Thymus (tissue), 11 donors: ENCODE measurements at regions not wholly inside any gene's neighbourhood (a gene's known extent, or its start where the extent isn't known, plus 50 kb on each side); places are given as distances from the start of the nearest gene placed in this dataset.

Experiments
- DNase-seq, 9 donors: peaks; one replicate each; pipeline ENCODE4 v3.0.0-alpha.2; 2013; ENCODE audit warnings: low spot score in 9 of 9, low read depth in 6 of 9, missing footprints in 1 of 9
- H3K27ac ChIP-seq, 2 donors: one replicate each; pipeline ENCODE4 v1.5.1; 2013; ENCODE audit warnings: control low read depth in 1 of 2, low read depth in 1 of 2, low read length in 1 of 2, mild to moderate bottlenecking in 1 of 2, moderate library complexity in 1 of 2
- H3K27me3 ChIP-seq, 2 donors: one replicate each; pipeline ENCODE4 v1.5.1; 2013; ENCODE audit warnings: low read length in 1 of 2; ENCODE audit not compliant: control insufficient read depth in 2 of 2, insufficient read depth in 1 of 2
- H3K36me3 ChIP-seq, 2 donors: one replicate each; pipeline ENCODE4 v1.5.1; 2013; ENCODE audit warnings: low read length in 1 of 2, mild to moderate bottlenecking in 1 of 2, moderate library complexity in 1 of 2; ENCODE audit not compliant: control insufficient read depth in 2 of 2, insufficient read depth in 2 of 2
- H3K4me1 ChIP-seq, 2 donors: one replicate each; pipeline ENCODE4 v1.5.1; 2013; ENCODE audit warnings: low read length in 2 of 2; ENCODE audit not compliant: control insufficient read depth in 2 of 2, insufficient read depth in 2 of 2
- H3K4me3 ChIP-seq, 2 donors: one replicate each; pipeline ENCODE4 v1.5.1; 2013; ENCODE audit warnings: low read length in 2 of 2, control low read depth in 1 of 2, mild to moderate bottlenecking in 1 of 2
- H3K9me3 ChIP-seq, 2 donors: one replicate each; pipeline ENCODE4 v1.5.1; 2013; ENCODE audit warnings: low read length in 1 of 2, mild to moderate bottlenecking in 1 of 2; ENCODE audit not compliant: control insufficient read depth in 2 of 2, insufficient read depth in 1 of 2
- WGBS: extraction: QIAGEN DNeasy Blood & Tissue Kit; methylation state at CpG from one replicate; pipeline ENCODE4 v1.1.7; 2013; 5-methylcytosine and 5-hydroxymethylcytosine counted together
- donor health status: healthy.

GRCh38 chr7:115102738-115103137 lies 180.8 kb downstream of the MDFIC start:
- no peak for DNase-seq
- WGBS: 98% methylated on average over 2 of the region's 2 CpGs
- H3K36me3 ChIP-seq: no peaks in the 10 kb centered on the region

DNA sequence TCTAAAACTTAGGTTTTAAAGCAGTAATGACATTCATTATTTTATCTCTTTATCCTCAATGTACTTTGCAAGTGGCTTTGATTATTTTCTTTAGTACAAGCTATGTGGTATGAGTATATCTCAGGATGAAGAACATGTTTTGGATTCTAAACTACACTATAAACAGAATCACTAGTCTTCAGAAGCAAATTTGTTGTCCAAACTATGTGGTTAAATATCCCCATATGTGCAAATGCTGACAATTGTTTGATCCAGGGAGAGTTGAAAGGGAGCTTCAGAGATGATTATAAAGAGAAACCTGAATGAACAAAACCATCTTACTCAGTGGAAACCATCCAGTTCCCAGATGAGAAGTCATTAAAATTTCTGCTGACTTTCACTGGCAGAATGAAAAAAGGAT lies 179.3 kb downstream of the MDFIC start:
- no peaks in the 10 kb centered on the region for H3K27me3 ChIP-seq
- H3K9me3 ChIP-seq: no peaks in the 10 kb centered on the region
- H3K27ac ChIP-seq: no peak overlapping the region
- no peaks in the 10 kb centered on the region for H3K36me3 ChIP-seq
- H3K4me1 ChIP-seq: peaks cover 3 to 8% of the 10 kb centered on the region in 2 donors
- DNase-seq: no peak
- no peak overlapping the region for H3K4me3 ChIP-seq

More at GRCh38 chr7:115102738-115103137, 180.8 kb downstream of the MDFIC start:
- H3K27ac ChIP-seq: no peak overlapping the region
- H3K4me3 ChIP-seq: no peak overlapping the region
- no peaks in the 10 kb centered on the region for H3K9me3 ChIP-seq
- H3K4me1 ChIP-seq: no peaks in the 10 kb centered on the region
- H3K27me3 ChIP-seq: no peaks in the 10 kb centered on the region

GRCh38 chr7:115099906-115100305 lies 178.0 kb downstream of the MDFIC start:
- Histone ChIP-seq H3K27me3 (no peaks in the 10 kb centered on the region), H3K4me1 (peaks cover 4 to 8% of the 10 kb centered on the region in 2 donors), H3K4me3 (no peak overlapping the region), H3K36me3 (no peaks in the 10 kb centered on the region), H3K27ac (no peak overlapping the region), H3K9me3 (no peaks in the 10 kb centered on the region)
- DNase-seq: no peak
- 89% methylated on average over 1 of the region's 1 CpG for WGBS

GRCh38 chr7:115097175-115097671 lies 175.3 kb downstream of the MDFIC start:
- Histone ChIP-seq H3K27me3 (no peaks in the 10 kb centered on the region), H3K27ac (no peak overlapping the region), H3K4me3 (no peak overlapping the region), H3K4me1 (peaks cover 4 to 8% of the 10 kb centered on the region in 2 donors), H3K9me3 (no peaks in the 10 kb centered on the region), H3K36me3 (no peaks in the 10 kb centered on the region)
- WGBS: 95% methylated on average over 3 of the region's 3 CpGs
- no peak for DNase-seq

GRCh38 chr7:115096262-115096661 lies 174.4 kb downstream of the MDFIC start:
- no peaks in the 10 kb centered on the region for H3K9me3 ChIP-seq
- DNase-seq: peak in 1 of 9 donors; percentile 36
- no peaks in the 10 kb centered on the region for H3K36me3 ChIP-seq
- H3K4me3 ChIP-seq: no peak overlapping the region
- WGBS: 89% methylated on average over 1 of the region's 1 CpG
- H3K27ac ChIP-seq: peak overlapping the region in 1 of 2 donors; percentile 3
- no peaks in the 10 kb centered on the region for H3K27me3 ChIP-seq
- H3K4me1 ChIP-seq: peaks cover 4 to 8% of the 10 kb centered on the region in 2 donors

DNA sequence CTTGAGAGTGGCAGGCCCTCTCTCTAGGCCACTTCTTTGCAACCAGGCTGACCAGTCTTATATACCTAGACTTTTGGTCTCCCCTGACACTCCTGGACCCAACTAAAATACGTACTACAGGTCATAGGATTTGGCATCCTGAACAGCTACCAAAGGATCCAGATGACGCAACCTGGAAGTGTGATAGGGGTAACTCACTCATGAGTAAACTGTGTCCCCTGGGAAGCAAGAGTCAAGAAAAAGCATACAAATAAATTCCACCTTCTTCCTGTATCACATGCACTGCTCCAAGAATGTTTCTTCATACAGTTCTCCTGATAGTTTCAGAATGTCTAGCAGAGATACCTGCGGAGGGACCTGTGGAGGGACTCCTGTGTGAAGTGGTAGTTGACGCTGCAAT lies 172.3 kb downstream of the MDFIC start:
- Histone ChIP-seq H3K27ac (no peak overlapping the region), H3K4me1 (peaks cover 4 to 8% of the 10 kb centered on the region in 2 donors), H3K4me3 (no peak overlapping the region), H3K27me3 (no peaks in the 10 kb centered on the region), H3K9me3 (no peaks in the 10 kb centered on the region), H3K36me3 (no peaks in the 10 kb centered on the region)
- 97% methylated on average over 4 of the region's 4 CpGs for whole genome bisulfite sequencing
- DNase-seq: no peak

DNA sequence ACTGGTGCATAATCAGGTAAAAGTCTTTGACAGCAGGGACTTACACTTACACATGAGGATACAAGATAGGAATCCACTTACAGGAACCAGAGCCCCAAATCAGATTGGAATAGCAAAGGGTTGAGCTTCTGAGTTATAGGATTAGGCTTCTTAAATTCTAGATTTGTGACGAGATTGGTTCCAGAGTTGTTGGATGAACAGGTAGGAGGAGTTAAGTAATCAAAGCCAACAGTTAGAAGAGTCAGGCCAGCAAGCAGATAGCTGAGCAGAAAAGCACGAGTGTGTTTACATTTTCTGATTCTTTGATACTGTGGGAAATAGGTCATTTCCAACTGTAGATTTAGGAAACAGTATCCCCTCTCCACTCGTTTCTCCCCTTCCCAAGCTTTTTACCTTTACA lies 167.0 kb downstream of the MDFIC start:
- peaks cover 0 to 5% of the 10 kb centered on the region in 2 donors for H3K4me1 ChIP-seq
- no peaks in the 10 kb centered on the region for H3K36me3 ChIP-seq
- no peak overlapping the region for H3K27ac ChIP-seq
- H3K9me3 ChIP-seq: no peaks in the 10 kb centered on the region
- no peaks in the 10 kb centered on the region for H3K27me3 ChIP-seq
- no peak overlapping the region for H3K4me3 ChIP-seq
- peak in 3 of 9 donors; percentile 8 to 42 (median 18) for DNase-seq
- 68% methylated on average over 3 of the region's 3 CpGs for WGBS

DNA sequence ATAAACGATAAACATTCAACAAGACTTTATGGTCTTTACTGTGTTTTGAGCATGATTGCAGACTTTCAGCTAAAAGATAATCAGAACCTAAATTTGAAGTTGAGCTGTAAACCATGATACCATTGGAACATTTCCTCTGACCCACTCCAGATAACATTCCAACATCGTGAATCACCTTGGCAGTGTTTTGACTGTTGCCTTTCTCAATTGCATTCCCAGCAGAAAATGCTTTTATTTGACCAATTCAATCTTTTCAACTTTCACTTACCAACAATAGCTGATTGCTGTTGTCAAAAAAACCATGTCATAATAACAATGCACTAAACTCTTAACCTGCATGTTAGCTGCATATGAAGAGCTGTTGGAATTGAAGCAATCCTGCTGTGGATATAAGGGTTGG lies 165.5 kb downstream of the MDFIC start:
- Histone ChIP-seq H3K27me3 (no peaks in the 10 kb centered on the region), H3K9me3 (no peaks in the 10 kb centered on the region), H3K27ac (no peak overlapping the region), H3K4me1 (peaks cover 0 to 5% of the 10 kb centered on the region in 2 donors), H3K4me3 (no peak overlapping the region), H3K36me3 (no peaks in the 10 kb centered on the region)
- WGBS: 92% methylated on average over 2 of the region's 2 CpGs
- DNase-seq: no peak

DNA sequence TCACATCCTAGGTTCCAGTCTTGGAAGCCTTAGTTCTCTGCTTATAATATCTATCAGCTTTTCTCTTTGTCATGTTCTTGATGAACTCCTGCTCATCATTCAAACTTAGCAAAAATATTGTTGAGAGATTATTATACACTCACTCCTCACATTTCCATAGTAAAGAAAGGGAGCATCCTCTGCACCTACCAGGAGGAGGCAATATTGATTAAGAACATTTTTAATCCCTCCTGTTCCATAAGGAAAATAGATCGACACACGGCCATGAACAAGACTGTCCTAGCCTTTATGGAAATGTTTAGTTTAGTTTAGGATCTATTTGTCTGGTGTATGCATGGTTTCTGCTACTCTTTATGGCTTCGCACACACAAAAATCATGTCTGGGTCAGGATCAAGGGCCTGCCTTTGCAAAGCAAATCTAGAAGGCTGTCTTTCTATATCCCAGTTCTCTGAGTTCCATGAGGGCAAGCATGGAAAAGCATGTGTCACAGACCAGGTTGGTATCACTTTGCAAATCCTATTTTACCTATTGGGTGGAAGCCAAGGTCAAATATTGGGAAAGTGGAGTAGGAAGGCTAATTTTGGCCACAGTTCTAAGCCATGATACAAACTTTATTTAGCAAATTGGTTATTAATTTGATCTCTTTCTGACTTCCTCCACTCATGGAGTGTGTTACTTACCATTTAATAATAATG lies 164.4 kb downstream of the MDFIC start:
- H3K27ac ChIP-seq: no peak overlapping the region
- peaks cover 0 to 5% of the 10 kb centered on the region in 2 donors for H3K4me1 ChIP-seq
- no peak for DNase-seq
- WGBS: 99% methylated on average over 3 of the region's 3 CpGs
- no peaks in the 10 kb centered on the region for H3K9me3 ChIP-seq
- H3K36me3 ChIP-seq: no peaks in the 10 kb centered on the region
- H3K27me3 ChIP-seq: no peaks in the 10 kb centered on the region
- H3K4me3 ChIP-seq: no peak overlapping the region
